C1 segment of cervical spinal cord (tissue), 14 donors: ENCODE measurements at regions not wholly inside any gene's neighbourhood (a gene's known extent, or its start where the extent isn't known, plus 50 kb on each side); places are given as distances from the start of the nearest gene placed in this dataset.
A peak's percentile ranks its signal among the peaks of the same experiment; 100 is the strongest.

Experiments
- DNase-seq, 14 donors: peaks; one replicate each; lab custom pipeline; 2025; lab: John Stamatoyannopoulos, UW

DNA sequence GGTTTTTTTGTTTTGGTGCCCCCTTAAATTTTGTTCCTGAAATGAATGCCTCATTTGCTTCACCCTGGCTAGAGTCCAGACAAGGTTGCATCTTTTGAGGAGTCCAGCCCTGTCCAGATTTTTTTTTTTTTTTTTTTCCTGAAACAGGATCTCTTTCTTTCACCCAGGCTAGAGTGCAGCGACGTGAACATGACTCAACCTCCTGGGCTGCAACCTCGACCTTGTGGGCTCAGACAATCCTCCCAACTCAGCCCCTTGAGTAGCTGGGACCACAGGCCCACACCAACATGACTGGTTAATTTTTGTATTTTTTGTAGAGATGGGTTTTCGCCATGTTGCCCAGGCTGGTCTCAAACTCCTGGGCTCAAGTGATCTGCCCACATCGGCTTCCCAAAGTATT lies 469.0 kb upstream of the BRINP1 start:
- DNase-seq, result no peak

DNA sequence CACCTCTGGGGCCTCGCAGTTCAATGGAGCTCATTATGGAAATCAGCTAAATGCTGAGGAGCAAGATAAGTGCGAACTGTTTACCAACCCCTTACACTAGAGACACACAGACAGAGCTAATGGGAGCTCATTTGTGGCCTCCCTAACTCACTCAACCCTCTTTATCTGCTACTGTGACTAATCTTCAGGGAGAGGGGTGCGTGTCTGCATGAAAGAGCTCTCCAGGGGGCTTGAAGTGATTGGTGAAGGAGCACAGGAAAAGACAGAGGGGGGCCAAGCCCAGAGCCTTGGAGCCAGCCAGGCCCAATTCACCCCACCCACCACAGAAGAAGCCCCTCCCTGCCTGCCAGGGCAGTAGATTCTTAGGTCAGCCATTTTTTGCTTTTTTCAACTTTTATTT lies 466.8 kb upstream of the BRINP1 start:
- DNase-seq, result no peak

DNA sequence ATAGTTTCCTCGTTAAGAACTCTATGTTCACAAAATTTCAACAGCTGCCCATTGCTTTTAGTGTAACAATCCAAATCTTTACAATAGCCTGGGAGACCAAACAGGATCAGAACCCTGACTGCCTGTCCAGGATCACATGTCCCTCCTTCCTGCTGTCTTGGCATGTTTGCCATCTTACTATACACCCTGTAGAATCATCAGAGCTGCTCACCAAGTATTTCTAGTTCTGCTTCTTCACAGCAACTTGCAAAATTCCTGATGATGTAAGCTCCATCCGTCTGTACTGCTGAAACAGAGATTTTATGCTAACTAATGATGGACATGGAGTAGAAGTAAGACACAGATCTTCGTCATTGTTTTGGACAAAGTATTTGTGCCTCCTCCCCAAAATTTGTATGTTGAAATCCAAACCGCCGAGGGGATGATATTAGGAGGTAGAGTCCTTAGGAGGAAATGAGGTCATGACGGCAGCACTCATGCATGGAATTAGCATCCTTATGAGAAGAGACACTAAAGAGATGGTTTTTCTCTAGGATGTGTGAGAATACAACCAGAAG lies 464.9 kb upstream of the BRINP1 start:
- DNase-seq, result no peak

DNA sequence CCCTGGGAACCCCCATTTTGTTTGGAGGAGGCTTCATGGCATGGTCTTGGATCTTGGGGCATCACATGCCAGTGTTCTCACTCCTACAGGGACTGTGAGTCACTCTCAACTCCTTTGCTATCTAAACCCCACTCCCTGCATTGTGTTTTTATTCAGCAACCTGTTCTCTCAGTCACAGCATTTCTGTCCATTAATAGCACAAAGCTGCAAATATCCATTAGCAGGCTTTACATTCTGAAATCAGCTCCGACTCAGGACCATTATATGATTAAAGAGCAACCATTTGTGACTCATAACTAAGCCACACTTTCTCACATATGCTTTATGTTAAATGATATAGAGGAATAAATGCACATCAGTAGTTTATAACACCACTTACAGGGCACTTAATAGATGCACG lies 462.1 kb upstream of the BRINP1 start:
- no peak for DNase-seq

DNA sequence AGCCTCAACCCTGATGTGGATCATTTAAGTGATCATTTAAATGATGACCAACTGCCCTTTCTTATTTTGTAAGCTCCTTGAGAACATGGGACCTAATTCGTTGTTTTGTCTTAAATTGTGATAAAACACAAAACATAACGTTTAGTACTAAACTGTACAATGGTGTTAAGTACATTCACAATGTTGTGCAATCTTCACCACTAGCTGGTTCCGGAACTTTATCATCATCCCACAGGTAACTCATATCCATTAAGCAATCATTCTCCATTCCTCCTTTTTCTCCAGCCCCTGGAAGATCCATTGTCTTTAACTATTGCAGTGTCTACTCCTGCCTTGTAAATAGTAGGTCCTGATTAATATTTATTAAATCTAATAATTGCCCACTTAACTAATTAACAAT lies 460.5 kb upstream of the BRINP1 start:
- DNase-seq, result no peak

DNA sequence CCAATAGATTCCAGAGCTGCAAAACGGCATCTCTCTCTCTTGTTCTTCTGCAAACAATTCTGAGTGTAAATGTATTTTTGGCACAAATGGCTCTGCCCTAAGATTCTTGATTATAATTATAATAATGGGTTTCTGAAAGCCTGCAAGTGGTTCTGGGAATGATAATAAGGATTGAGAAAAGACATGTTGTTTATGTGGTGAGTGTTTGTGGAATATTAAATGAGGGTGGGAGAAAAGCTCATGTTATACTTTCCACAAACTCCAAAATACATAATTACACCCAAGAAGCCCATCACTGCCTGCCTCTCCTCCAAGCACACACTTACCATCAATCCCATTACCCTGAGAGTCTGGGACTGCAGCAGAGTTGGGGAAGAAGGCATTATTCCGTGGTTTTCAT lies 460.0 kb upstream of the BRINP1 start:
- DNase-seq, result no peak

DNA sequence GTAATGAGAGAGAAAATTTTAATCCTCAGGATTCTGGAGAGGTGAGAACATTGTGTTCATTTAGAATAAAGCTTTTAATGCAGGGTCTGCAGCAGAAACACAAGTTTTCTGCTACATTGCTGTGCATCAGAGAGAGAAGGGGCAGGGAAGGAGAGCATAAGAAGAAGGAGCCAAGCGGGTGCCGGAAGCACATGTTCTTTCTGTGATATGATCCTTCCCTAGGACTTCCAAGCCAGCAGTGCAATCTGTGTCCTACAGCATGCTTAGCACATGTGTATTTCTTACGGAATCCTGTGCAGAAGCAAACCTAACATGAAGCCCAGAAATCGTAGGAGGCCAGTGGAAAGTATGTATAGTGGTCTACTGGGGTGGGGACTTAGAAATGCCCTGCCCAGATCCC lies 458.3 kb upstream of the BRINP1 start:
- no peak for DNase-seq

DNA sequence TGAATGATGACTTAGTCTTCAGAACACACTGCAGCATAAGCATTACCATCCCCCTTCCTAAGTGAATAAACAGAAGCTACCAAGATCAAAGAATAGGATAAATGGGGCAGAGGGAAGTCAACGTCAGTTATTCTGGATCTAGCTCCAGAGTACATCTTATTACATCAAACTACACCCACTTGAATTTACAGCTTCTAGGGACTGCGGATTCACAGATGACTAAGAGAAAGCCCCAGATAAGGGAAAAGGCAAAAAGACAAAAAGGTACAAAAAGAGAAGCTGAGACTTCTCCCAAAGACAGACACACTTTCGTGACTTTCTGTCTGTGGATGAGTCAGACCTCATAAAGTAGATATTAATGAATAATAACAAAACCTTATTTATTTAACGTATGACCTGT lies 457.9 kb upstream of the BRINP1 start:
- no peak for DNase-seq

DNA sequence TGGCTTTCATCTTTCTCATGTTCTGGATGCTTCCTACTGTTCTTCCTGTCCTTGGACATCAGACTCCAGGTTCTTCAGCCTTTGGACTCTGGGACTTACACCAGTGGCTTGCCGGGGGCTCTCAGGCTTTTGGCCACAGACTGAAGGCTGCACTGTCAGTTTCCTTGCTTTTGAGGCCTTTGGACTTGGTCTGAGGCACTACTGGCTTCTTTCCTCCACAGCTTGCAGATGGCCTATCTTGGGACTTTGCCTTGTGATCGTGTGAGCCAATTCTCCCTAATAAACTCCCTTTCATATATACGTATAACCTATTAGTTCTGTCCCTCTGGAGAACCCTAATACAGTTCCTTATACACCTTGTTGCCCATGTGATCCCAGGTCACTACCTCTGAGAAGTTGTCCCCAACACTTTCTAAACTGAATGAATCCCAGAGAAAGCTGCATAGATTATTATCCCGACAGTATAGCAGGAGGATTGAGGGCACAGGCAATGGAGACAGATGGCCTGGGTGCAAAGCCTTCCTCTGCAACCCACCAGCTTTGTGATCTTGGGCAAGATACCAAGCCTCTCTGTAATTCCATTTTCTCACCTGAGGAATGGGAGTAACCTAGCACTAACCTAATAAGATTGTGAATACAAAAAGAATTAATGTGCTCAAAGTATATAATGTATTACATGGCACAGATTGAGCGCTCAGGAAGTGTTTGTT lies 449.6 kb upstream of the BRINP1 start:
- DNase-seq, result peak in 1 of 14 donors; percentile 74

DNA sequence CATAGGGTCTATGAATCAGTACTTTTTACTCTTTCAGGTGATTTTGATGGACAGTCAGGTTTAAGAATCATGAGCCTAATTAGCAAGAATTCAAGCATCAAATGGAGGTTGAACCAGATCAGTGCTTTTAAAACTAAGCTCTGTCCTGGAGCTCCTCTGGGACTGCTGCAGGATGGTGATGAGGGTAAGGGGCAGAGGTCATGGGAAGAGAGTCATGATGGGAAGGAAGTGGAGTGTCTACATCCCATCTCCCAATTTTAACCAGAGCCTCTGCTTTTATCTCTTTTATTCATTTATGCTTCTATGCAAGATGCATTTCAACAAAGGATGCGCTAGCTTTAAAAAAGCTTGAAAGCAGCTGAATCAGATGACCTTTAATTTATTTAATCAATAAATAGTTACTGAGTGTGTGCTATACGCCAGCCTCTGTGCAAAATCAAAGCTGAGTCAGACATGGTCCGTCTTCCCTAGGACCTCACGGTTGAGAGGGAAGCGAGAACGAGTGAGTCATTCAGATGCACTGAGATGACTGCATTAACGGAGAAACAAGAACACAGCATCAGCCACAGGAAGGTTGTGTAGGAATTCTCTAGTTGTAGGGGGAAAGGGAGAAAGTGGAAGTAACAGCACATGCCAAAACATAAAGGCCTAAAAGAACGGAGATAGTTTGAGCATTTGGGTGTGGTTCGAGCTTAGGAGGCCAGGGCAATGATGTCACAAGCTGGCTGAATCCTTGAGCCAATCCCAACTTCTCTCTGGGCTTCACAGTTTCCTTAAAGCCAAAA lies 441.6 kb upstream of the BRINP1 start:
- no peak for DNase-seq

DNA sequence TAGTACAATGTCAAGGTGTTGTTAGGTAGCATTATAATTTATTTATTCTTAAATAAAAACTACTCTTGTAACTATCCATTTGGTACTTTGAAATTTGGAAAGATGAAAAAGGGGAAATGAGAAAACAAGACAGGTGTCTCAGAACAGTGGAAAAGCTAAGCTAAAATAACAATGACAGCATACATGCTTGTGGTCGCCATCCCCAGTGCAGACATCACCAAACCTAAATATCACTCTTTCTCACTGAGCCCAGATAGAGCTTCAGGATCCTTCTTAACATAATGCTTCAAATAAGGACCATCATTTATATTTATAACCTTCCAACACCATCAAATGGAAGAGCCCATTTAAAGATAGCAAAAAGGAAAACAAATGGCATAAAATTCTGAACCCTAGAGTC lies 434.4 kb upstream of the BRINP1 start:
- no peak for DNase-seq

DNA sequence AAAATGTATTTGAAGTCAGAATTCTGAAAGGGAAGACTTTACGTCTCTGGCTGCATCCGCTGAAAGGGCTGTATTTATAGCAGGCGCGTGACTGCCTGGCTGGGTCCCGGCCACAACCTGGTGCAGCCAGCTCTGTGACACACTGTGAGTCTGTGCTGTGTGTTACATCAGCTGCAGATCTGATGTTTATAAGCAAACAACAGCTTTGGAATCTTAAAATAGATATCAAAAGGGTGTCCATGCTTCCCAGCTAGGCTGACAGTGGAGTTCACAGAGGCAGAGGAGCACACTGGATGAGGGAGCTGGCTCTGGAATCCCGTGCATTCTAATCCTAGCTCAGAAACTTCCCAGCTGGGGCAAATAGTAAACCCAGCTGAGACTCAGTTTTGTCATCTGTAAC lies 433.4 kb upstream of the BRINP1 start:
- peak in 12 of 14 donors; percentile 20 to 69 (median 38) for DNase-seq

DNA sequence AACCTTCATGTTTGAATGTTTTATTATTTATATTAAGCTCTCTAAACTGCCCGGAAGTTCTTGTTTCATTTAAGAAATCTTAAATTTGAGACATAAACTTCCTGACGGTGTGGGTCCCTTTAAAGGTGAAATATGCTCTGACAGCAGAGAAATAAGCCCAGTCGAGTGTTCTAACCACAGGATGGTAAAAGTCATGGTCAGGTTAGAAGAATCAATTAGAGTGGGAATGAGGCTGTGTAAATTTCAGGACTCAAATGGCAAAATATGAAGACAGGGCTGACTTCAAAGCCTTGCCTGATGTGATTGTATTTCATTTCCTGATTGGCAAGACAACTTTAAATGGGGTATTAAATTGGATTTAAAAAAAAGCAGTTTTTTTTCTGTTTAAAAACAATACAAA lies 432.9 kb upstream of the BRINP1 start:
- no peak for DNase-seq

DNA sequence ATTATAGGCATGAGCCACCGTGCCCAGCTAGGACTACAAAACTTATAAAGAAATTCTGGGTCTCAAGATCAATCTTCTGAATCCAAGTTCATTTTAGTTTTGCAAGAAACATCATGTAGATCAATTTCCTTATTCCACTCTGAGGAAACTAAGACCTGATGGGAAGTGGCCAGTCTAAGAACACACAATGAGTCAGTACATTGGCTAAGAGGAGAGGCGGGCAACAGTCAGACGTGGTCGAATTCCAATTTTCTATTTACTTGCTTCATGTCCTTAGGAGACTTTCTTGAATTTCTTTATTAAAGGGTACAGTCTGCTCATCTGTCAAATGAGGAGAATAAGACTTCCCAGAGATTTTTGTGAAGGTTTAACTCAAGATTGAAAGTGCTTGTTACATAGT lies 432.1 kb upstream of the BRINP1 start:
- DNase-seq, result no peak

DNA sequence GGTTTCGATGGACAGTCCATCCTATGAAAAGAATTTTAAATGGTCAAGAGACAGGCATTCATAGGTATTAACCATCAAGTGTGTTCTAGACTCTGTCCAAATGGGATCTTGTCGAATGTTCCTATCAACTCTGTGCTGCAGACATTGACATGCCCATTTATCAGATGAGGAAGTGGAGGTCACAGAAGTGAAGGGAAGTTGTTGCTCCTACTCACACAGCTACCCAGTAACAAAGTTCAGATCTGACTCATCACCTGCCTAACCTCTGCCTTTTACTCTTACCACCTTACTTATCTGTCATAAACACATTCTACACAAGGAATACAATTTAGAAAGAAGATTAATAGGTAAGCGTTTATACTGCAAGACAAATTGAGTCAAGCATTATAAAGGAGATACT lies 426.2 kb upstream of the BRINP1 start:
- DNase-seq, result no peak

DNA sequence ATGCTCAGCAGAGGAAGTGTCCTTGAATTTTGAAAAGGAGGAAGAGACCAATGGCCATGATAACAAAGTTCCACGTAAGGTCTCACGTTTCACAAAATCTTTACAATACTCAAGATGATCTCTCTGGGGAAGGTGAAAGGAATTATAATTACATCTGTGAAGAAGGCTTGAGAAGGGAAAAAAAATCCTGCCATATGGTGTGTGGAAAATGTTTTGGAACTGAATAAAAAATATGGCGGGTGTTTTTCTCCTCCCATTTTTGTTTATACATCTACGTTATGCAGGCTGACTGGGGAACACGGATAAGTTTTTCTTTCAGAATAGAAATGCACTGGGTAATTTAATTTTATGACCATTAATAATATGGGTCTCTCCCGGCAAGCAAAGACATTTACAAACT lies 425.6 kb upstream of the BRINP1 start:
- DNase-seq, result no peak

DNA sequence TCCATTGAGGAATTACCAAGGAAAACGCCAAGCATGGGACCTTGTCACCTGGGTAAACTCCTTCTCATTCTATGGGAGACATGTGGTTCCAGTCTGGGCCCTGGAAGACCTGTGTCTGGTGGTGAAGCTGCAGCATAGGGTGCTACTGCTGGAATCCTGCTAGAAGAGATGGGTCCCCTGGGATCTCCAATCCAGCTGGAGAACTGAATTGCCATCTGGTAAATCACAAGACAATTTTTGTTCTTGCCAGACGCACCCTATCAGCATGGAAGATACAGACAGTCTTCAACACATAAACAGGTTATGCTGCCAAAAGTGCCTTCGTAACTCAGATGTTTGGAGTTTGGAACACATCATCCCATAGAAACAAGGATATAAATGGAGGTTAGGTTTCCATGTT lies 424.0 kb upstream of the BRINP1 start:
- no peak for DNase-seq

DNA sequence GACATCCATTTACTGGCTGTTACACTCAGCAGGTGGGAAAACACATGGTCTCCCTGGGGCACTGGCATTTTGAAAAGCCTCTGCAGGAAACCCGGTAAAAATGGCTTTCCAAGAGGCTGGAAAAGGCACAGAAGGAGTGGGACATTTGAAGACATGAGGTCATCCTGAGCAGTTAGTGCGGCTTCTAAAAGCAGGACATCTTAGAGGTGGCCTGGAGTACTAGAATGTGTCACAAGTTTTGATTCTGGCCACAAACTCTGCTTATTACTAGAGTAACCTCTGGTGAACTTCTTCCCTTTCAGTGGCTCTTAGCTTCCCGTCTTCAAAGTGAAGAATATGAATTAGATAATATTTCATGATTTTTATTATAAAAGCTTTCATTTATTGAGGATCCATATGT lies 423.0 kb upstream of the BRINP1 start:
- no peak for DNase-seq

DNA sequence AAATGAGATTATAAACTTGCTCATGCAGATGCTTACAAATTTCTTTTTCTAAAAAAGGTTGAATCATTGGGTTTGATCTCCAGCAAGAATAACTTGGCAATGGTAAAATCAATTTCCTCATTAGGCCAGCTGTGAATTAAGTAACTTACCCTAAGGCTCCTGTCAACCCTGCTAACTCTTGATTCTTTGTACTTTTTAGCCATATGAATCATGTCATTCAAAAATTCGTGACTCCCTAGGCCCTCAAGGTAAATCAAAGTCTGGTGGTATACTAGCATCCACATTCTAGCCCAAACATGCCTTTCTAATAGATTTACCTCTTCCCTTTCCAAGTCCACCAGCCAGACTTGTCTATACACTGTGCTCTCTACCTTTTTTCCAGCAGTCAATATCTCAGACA lies 420.8 kb upstream of the BRINP1 start:
- no peak for DNase-seq

DNA sequence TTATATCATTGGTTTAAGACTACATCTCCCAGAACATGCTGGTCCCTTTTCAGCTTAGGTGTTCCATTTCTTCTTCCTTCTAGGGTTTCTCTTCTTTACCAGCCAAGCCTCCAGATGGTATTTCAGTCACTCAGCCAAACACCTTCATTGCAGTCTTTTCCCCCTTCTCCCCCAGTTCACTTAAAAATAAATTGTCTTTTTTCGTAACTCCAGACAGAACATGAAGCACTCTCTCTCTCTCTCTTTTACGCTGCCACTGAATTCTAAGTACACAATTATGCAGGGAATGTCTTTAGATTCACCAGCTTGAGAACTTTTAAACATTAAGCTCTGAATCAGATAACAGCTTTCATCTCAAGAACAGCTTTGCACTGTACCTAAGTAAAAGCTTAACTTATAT lies 419.7 kb upstream of the BRINP1 start:
- no peak for DNase-seq

DNA sequence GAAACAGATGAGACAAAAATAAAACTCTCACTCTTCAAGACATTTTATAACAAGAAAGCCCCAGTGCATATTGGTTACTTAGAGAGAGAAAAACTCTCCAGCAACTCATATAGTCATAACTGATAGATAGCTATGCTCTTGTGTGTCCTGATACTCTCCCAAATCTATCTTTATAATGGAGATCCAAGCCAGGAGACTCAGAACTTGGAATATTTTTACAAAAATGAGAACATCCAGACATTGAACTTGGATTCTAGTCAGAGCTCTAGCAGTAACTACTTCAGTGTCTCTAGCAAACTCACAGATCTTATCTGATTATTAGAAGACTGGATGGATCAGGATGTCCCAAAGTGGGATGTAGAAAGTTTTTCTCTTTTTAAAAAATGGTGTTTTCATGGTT lies 412.7 kb upstream of the BRINP1 start:
- DNase-seq, result no peak

DNA sequence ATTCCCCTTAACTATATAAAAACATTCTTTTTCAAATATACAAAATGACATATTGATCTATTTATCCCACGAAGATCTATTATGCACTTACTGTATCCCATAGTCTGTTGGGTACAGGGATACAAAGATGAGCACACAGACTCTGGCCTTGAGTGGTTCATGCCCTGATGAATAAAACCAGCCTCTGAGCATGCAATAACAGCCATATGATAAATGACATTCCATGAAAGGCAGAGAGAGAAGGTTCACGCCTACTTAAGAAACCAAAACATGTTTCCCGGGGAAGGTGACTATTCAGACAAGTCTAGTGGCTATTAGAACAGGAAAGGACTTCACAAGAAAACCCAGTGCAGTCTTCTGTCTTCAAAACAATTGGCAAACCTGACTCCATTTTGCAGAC lies 406.2 kb upstream of the BRINP1 start:
- DNase-seq, result no peak

DNA sequence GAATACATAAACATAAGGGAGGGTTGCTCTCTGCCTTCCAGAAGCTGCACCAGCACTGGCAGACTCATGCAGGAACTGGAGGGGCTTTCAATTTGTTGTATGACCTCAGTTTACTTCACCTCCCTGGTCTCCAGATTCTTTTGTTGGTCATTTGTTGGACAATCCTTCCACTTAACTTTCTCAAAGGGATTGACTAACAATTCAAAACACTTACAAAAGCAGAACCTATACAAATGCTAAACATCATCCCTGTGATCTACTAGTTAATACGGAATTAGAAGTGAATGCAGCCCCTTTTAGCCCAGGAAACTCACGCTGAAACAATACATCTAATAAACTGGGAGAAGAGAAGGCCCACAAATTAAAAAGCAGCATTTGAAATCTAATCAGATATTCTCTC lies 404.6 kb upstream of the BRINP1 start:
- no peak for DNase-seq
